H9 (cell line): ENCODE measurements at regions not wholly inside any gene's neighbourhood (a gene's known extent, or its start where the extent isn't known, plus 50 kb on each side); places are given as distances from the start of the nearest gene placed in this dataset.

ENCODE experiments used
- DNase-seq: peaks from one replicate; pipeline ENCODE4 v3.0.0-alpha.2; 2017
- H2AFZ ChIP-seq: one replicate; pipeline ENCODE4 v1.6.1; 2013; ENCODE audit warnings: mild to moderate bottlenecking, low read length, control low read depth, moderate library complexity
- H2AK5ac ChIP-seq: 2 replicates; pipeline ENCODE4 v1.6.1; 2013; ENCODE audit warnings: low read length, control low read depth, mixed read lengths; ENCODE audit not compliant: insufficient read length
- H2BK120ac ChIP-seq: one replicate; pipeline ENCODE4 v1.6.1; 2013; ENCODE audit warnings: low read depth, mild to moderate bottlenecking, low read length, control low read depth, inconsistent platforms; ENCODE audit not compliant: poor library complexity, severe bottlenecking
- H2BK12ac ChIP-seq: 2 replicates; pipeline ENCODE4 v1.6.1; 2013; ENCODE audit warnings: low read length, control low read depth, mixed read lengths, low read depth; ENCODE audit not compliant: insufficient read length
- H2BK15ac ChIP-seq: 2 replicates; pipeline ENCODE4 v1.6.1; 2013; ENCODE audit warnings: low read depth, low read length, control low read depth
- H2BK20ac ChIP-seq: one replicate; pipeline ENCODE4 v1.6.1; 2013; ENCODE audit warnings: low read depth, mild to moderate bottlenecking, low read length, control low read depth, inconsistent platforms; ENCODE audit not compliant: poor library complexity, severe bottlenecking
- H2BK5ac ChIP-seq: 2 replicates; pipeline ENCODE4 v1.6.1; 2013; ENCODE audit warnings: low read length, control low read depth, mixed read lengths; ENCODE audit not compliant: insufficient read length
- H3K14ac ChIP-seq: 2 replicates; pipeline ENCODE4 v1.6.1; 2013; ENCODE audit warnings: low read length, control low read depth; ENCODE audit not compliant: insufficient read depth
- H3K18ac ChIP-seq: 2 replicates; pipeline ENCODE4 v1.6.1; 2013; ENCODE audit warnings: low read depth, mild to moderate bottlenecking, mixed read lengths, low read length, control low read depth; ENCODE audit not compliant: insufficient read length
- H3K23ac ChIP-seq: 2 replicates; pipeline ENCODE4 v1.6.1; 2013; ENCODE audit warnings: low read length, control low read depth, mixed read lengths, low read depth; ENCODE audit not compliant: insufficient read length
- H3K23me2 ChIP-seq: 2 replicates; pipeline ENCODE4 v1.6.1; 2013; ENCODE audit warnings: low read depth, mild to moderate bottlenecking, mixed read lengths, low read length, control low read depth; ENCODE audit not compliant: insufficient read length, poor library complexity, severe bottlenecking
- H3K27ac ChIP-seq: 2 replicates; pipeline ENCODE4 v1.5.1; 2013; ENCODE audit warnings: low read length, control low read depth, mixed read lengths, low read depth; ENCODE audit not compliant: insufficient read length
- H3K27me3 ChIP-seq: 2 replicates; pipeline ENCODE4 v1.6.1; 2013; ENCODE audit warnings: low read length, control low read depth, inconsistent platforms; ENCODE audit not compliant: insufficient read depth
- H3K4ac ChIP-seq: 2 replicates; pipeline ENCODE4 v1.6.1; 2013; ENCODE audit warnings: low read depth, mild to moderate bottlenecking, control low read depth, inconsistent platforms, low read length, moderate library complexity
- H3K4me1 ChIP-seq: 2 replicates; pipeline ENCODE4 v1.6.1; 2013; ENCODE audit warnings: low read length, control low read depth, inconsistent platforms; ENCODE audit not compliant: insufficient read depth
- H3K4me2 ChIP-seq: 2 replicates; pipeline ENCODE4 v1.6.1; 2013; ENCODE audit warnings: low read length, control low read depth, mixed read lengths; ENCODE audit not compliant: insufficient read length, insufficient read depth
- H3K56ac ChIP-seq: 2 replicates; pipeline ENCODE4 v1.6.1; 2013; ENCODE audit warnings: low read depth, mild to moderate bottlenecking, mixed read lengths, low read length, control low read depth; ENCODE audit not compliant: insufficient read length
- H3K79me1 ChIP-seq: 2 replicates; pipeline ENCODE4 v1.6.1; 2013; ENCODE audit warnings: low read depth, mild to moderate bottlenecking, moderate library complexity, low read length, control low read depth, inconsistent platforms; ENCODE audit not compliant: insufficient read depth, poor library complexity, severe bottlenecking
- H3K79me2 ChIP-seq: 2 replicates; pipeline ENCODE4 v1.6.1; 2013; ENCODE audit warnings: low read length, control low read depth, inconsistent platforms; ENCODE audit not compliant: insufficient read depth
- H3K9ac ChIP-seq: 2 replicates; pipeline ENCODE4 v1.6.1; 2013; ENCODE audit warnings: low read length, control low read depth, mixed read lengths; ENCODE audit not compliant: insufficient read length; ENCODE audit errors: extremely low read depth
- H3K9me3 ChIP-seq: one replicate; pipeline ENCODE4 v1.6.1; 2013; ENCODE audit warnings: low read depth, low read length, inconsistent platforms; ENCODE audit not compliant: control insufficient read depth
- H3T11ph ChIP-seq: one replicate; pipeline ENCODE4 v1.6.1; 2013; ENCODE audit warnings: mild to moderate bottlenecking, low read length, control low read depth, inconsistent platforms
- H4K20me1 ChIP-seq: one replicate; pipeline ENCODE4 v1.6.1; 2013; ENCODE audit not compliant: control insufficient read depth, insufficient read length, insufficient read depth
- H4K5ac ChIP-seq: 2 replicates; pipeline ENCODE4 v1.6.1; 2013; ENCODE audit warnings: low read depth, mild to moderate bottlenecking, mixed read lengths, low read length, control low read depth; ENCODE audit not compliant: insufficient read length
- H4K8ac ChIP-seq: replicated peaks from 2 replicates; pipeline ENCODE4 v1.6.1; 2013; ENCODE audit warnings: low read length, control low read depth, mixed read lengths, low read depth; ENCODE audit not compliant: insufficient read length
- H4K91ac ChIP-seq: 2 replicates; pipeline ENCODE4 v1.6.1; 2013; ENCODE audit warnings: low read depth, mild to moderate bottlenecking, moderate library complexity, mixed read lengths, low read length, control low read depth; ENCODE audit not compliant: insufficient read length
- H3K27ac Mint-ChIP-seq, 3 experiments: 2 replicates in 2 of 3; 3 replicates in 1 of 3; pipeline ENCODE4 v1.8.0; 2020 to 2021; ENCODE audit warnings: mixed read lengths in 3 of 3, mild to moderate bottlenecking in 1 of 3, moderate library complexity in 1 of 3
- H3K27me3 Mint-ChIP-seq: 2 replicates; pipeline ENCODE4 v1.8.0; 2021; ENCODE audit warnings: low read depth, mild to moderate bottlenecking, moderate library complexity, mixed read lengths
- H3K36me3 Mint-ChIP-seq, 3 experiments: 2 replicates in 2 of 3; 3 replicates in 1 of 3; pipeline ENCODE4 v1.8.0; 2020 to 2021; ENCODE audit warnings: low read depth in 3 of 3, mixed read lengths in 3 of 3; ENCODE audit not compliant: insufficient read depth in 1 of 3
- H3K4me1 Mint-ChIP-seq, 2 experiments: 2 replicates each; pipeline ENCODE4 v1.8.0; 2020; ENCODE audit warnings: mixed read lengths in 2 of 2
- H3K4me3 Mint-ChIP-seq, 2 experiments: 2 replicates in 1 of 2; 3 replicates in 1 of 2; pipeline ENCODE4 v1.8.0; 2020 to 2021; ENCODE audit warnings: mild to moderate bottlenecking in 2 of 2, mixed read lengths in 2 of 2, moderate library complexity in 1 of 2
- H3K9me3 Mint-ChIP-seq, 2 experiments: 2 replicates in 1 of 2; 3 replicates in 1 of 2; pipeline ENCODE4 v1.8.0; 2020; ENCODE audit warnings: mild to moderate bottlenecking in 2 of 2, mixed read lengths in 2 of 2, moderate library complexity in 1 of 2
- CTCF ChIP-seq: fragments of 200-600 bp; sonication (generic); conservative IDR thresholded peaks from 3 replicates; pipeline ENCODE4 v1.8.0; 2021; ENCODE audit warnings: antibody characterized with exemption, mild to moderate bottlenecking
- whole genome bisulfite sequencing: extraction: QIAGEN DNeasy Blood & Tissue Kit; methylation state at CpG from one replicate; pipeline ENCODE4 v1.1.7; 2013; ENCODE audit warnings: missing lambda C conversion rate, low lambda C conversion rate, mixed read lengths; ENCODE audit not compliant: insufficient read length; ENCODE audit errors: extremely low coverage; 5-methylcytosine and 5-hydroxymethylcytosine counted together

- no peaks in the 10 kb centered on the region; the same call in 1 of the 2 replicates for H3K4me1 ChIP-seq
- H3K79me2 ChIP-seq, result no peaks in the 10 kb centered on the region
- no peaks in the 10 kb centered on the region for H3K23me2 ChIP-seq
- H4K8ac ChIP-seq, result no peak overlapping the region
- H4K91ac ChIP-seq, result no peak overlapping the region
- H3K4me1 Mint-ChIP-seq, result peaks cover 6 to 10% of the 10 kb centered on the region in 2 experiments; a peak in 2 of 4 replicates
- no peaks in the 10 kb centered on the region for H4K20me1 ChIP-seq
- DNase-seq, result no peak
- no peaks in the 10 kb centered on the region for H3K27me3 ChIP-seq
- no peak overlapping the region for H3K27ac Mint-ChIP-seq
- H3K27ac ChIP-seq, result no peak overlapping the region
- H4K5ac ChIP-seq, result no peak overlapping the region
- no peaks in the 10 kb centered on the region for H3K79me1 ChIP-seq
- H2BK5ac ChIP-seq, result no peak overlapping the region
- H3K18ac ChIP-seq, result no peak overlapping the region
- no peak overlapping the region for H3T11ph ChIP-seq
- peaks cover 0 to 4% of the 10 kb centered on the region in 2 experiments; a peak in 3 of 5 replicates for H3K9me3 Mint-ChIP-seq
- H3K4ac ChIP-seq, result no peak overlapping the region
- no peak overlapping the region for H3K14ac ChIP-seq
- H2AK5ac ChIP-seq, result no peak overlapping the region
- H2BK20ac ChIP-seq, result no peak overlapping the region
- H2BK120ac ChIP-seq, result no peak overlapping the region
- no peak overlapping the region for H3K23ac ChIP-seq
- peaks cover 0 to 1% (median 0%) of the 10 kb centered on the region in 3 experiments; a peak in 1 of 7 replicates for H3K36me3 Mint-ChIP-seq
- no peak overlapping the region for H3K4me3 Mint-ChIP-seq
- TF ChIP-seq CTCF, result no peak
- H2BK12ac ChIP-seq, result no peak overlapping the region
- no peaks in the 10 kb centered on the region for H3K27me3 Mint-ChIP-seq
- no CpG with 5 or more reads among the region's 4 CpGs for WGBS
- H3K9ac ChIP-seq, result no peak overlapping the region
- H3K56ac ChIP-seq, result no peak overlapping the region
- no peak overlapping the region for H2BK15ac ChIP-seq
- H3K4me2 ChIP-seq, result no peak overlapping the region
- H2AFZ ChIP-seq, result peak overlapping the region; percentile 16
- no peaks in the 10 kb centered on the region for H3K9me3 ChIP-seq
Measured at GRCh38 chr1:168843401-168843800, 114.4 kb upstream of the DPT start.
